Neural progenitor cell (in vitro differentiated cells): ENCODE measurements at regions not wholly inside any gene's neighbourhood (a gene's known extent, or its start where the extent isn't known, plus 50 kb on each side); places are given as distances from the start of the nearest gene placed in this dataset.

Experiments used
- EZH2 ChIP-seq: fragments of 200-600 bp; sonication (generic); IDR thresholded peaks from 2 replicates; pipeline ENCODE4 v1.6.1; 2017; ENCODE audit warnings: antibody characterized with exemption, mild to moderate bottlenecking, moderate library complexity
- EZH2phosphoT487 ChIP-seq: fragments of 200-600 bp; sonication (generic); IDR thresholded peaks from 2 replicates; pipeline ENCODE4 v1.6.1; 2017; ENCODE audit warnings: antibody characterized with exemption
- TF ChIP-seq, protein P1 (sequence below): fragments of 200-600 bp; sonication (generic); IDR thresholded peaks from 2 replicates; pipeline ENCODE4 v1.5.1; 2017; ENCODE audit warnings: antibody characterized with exemption, mild to moderate bottlenecking

DNA sequence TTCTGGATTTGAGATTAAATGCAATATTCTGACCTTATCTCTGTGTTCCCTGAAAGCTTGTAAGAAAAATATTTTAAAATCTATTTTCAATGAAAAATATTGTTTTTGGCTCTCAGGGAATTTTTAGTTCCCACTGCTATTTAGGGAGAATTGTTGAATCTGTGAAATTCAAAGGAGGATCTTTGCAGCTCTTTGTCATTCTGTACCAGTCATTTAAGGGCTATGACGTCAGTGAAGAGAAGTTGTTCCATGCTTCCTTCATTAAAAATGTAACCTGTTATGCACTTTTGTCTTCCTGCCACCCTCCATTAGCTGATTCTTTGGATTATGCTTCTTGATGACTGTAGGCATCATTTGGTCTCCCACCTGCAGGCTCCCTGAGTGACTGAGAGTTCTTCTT, 427.8 kb upstream of the C2CD4B start:
- TF ChIP-seq, protein P1, sequence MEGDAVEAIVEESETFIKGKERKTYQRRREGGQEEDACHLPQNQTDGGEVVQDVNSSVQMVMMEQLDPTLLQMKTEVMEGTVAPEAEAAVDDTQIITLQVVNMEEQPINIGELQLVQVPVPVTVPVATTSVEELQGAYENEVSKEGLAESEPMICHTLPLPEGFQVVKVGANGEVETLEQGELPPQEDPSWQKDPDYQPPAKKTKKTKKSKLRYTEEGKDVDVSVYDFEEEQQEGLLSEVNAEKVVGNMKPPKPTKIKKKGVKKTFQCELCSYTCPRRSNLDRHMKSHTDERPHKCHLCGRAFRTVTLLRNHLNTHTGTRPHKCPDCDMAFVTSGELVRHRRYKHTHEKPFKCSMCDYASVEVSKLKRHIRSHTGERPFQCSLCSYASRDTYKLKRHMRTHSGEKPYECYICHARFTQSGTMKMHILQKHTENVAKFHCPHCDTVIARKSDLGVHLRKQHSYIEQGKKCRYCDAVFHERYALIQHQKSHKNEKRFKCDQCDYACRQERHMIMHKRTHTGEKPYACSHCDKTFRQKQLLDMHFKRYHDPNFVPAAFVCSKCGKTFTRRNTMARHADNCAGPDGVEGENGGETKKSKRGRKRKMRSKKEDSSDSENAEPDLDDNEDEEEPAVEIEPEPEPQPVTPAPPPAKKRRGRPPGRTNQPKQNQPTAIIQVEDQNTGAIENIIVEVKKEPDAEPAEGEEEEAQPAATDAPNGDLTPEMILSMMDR: no peak
- TF ChIP-seq EZH2 (no peak), EZH2phosphoT487 (no peak)
